Hematopoietic multipotent progenitor cell treated with erythropoietin and hydrocortisone succinate and interleukin-3 and kit ligand, for 17 days (in vitro differentiated cells): ENCODE measurements at regions not wholly inside any gene's neighbourhood (a gene's known extent, or its start where the extent isn't known, plus 50 kb on each side); places are given as distances from the start of the nearest gene placed in this dataset.

ENCODE experiments used
- DNase-seq: peaks from one replicate; pipeline ENCODE4 v3.0.0-alpha.2; 2015; ENCODE audit warnings: low spot score

DNA sequence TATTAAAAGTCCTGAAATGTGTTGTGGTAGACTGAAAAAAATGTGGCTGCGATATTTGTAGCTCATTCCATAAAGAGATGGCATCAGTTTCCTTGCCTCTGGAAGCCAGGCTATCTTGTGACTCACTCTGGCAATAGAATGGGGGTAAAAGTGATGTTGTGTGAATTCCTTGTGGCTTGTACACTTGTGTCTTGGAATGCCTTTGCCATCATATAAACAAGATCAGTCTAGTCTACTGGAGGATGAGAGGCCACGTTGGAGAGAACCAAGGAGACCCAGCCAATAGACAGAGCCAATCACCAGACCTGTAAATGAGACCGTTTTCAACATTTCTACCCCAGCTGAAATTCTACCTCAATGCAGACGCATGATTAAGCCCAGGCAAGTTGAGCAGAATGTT is 254.1 kb downstream of the TRIB2 start:
- DNase-seq: no peak

DNA sequence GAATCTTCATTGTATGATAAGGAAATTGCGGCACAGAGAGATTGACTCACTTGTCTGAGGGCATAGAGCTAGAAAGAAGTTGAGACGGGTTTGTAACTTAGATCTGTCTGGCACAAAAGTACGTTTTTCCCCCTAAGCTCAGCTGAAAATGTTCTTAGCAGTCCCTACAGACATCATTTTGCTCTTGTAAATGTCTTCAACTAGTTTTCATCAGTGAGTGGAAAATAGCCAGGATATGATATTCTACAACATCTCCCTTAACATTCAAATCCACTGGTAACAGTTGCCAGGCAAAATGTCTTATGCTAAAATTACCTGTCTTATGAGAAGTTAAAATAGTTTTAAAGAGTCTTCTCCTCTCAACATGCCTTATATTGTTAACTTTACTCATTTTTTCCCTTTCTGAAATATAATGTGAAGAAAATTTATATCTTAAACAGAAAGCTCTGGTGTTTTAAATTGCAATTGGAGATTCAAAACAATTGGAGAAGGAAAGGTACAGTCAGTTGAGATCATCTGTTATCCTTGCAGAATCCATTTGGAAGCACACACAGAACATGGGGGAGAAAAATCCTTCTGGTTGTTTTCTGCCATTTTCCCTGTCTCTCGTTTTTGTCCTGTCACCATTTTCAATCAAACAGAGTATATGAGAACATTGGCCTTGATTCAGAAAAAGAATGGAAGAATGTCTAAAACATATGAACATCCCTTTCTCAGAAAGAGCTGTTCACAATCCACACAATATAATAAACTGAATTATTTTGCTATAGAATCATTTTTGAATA is 255.0 kb downstream of the TRIB2 start:
- no peak for DNase-seq

- DNase-seq: no peak
Observed at GRCh38 chr2:12978066-12978835, 261.5 kb downstream of the TRIB2 start.

- no peak for DNase-seq
Observed at GRCh38 chr2:12979066-12979465, 262.3 kb downstream of the TRIB2 start.

DNA sequence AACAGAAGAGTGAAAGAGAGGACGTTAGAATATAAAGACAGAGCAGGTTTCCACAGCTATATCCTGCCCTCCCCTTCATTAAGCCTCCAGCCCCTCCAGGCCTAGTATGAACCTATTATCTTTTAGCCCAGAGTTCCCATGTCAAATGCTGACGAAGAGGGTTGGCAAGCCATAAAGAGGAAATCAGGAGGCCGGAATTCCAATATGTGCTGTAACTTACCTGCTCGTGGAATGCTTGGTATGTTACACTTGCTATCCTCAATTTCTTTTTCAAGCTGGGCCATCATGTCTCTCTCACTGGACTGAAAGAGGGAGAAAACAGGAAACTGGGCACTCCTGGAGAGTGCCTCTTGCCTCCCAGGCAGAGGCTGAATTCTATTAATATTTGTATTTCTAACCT is 264.1 kb downstream of the TRIB2 start:
- no peak for DNase-seq

- DNase-seq: no peak
Observed at GRCh38 chr2:12982149-12982584, 265.4 kb downstream of the TRIB2 start.

GRCh38 chr2:12987246-12987645 is 270.5 kb downstream of the TRIB2 start:
- no peak for DNase-seq

- DNase-seq: no peak
Observed at GRCh38 chr2:12988279-12988678, 271.5 kb downstream of the TRIB2 start.

- no peak for DNase-seq
Observed at GRCh38 chr2:12990523-12990922, 273.8 kb downstream of the TRIB2 start.

- no peak for DNase-seq
Observed at GRCh38 chr2:12998685-12999084, 281.9 kb downstream of the TRIB2 start.

DNA sequence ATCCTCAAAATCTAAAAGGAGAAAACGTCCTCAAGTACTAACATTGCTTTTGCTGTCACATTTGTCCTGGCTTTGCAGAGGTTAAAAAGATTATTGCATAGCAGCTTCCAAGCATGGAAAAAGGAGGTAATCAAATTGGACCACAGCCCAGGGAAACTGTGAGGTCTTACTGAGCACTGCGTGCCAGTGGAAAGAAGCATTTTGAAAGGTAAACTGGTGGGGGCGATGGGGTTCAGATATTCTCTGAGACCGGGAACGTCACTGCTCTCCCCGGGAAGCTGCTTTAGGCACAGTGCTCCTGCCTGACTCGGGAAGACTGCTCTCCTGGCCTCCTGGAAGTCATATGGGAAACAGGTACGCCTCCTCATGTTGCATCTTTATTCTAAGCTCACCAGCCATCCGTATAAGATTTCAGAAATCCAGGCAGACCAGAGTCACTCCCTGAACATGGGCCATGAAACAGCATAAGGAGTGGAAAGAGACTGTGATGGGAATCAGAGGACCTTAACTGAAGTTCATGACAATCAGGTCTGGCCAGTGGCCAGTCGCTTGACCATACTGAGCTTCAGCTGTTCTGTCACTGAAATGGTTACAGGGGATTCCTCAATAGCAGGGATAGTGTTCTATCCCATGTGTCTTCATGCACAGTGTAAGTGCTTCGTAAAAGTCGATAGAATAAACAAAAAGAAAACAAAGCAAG is 284.1 kb downstream of the TRIB2 start:
- DNase-seq: no peak

DNA sequence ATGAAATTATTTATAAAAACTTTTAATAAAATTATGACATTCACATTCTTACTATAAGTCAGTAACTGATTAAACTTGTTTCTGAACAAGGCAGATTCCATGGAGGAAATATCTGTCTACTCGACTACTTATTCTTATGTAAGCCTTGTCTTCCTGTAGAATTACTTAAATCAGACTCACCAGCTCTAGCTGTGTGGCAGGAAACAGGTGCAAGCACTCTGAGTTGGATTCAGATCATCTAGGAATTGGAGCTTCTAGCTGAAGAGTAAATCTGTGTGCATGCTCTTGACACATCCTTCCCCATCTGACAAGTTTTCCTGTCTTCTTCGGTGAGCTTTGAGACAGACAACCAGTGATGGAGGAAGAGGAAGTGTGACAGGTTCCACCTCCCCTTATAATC is 284.7 kb downstream of the TRIB2 start:
- DNase-seq: no peak

DNA sequence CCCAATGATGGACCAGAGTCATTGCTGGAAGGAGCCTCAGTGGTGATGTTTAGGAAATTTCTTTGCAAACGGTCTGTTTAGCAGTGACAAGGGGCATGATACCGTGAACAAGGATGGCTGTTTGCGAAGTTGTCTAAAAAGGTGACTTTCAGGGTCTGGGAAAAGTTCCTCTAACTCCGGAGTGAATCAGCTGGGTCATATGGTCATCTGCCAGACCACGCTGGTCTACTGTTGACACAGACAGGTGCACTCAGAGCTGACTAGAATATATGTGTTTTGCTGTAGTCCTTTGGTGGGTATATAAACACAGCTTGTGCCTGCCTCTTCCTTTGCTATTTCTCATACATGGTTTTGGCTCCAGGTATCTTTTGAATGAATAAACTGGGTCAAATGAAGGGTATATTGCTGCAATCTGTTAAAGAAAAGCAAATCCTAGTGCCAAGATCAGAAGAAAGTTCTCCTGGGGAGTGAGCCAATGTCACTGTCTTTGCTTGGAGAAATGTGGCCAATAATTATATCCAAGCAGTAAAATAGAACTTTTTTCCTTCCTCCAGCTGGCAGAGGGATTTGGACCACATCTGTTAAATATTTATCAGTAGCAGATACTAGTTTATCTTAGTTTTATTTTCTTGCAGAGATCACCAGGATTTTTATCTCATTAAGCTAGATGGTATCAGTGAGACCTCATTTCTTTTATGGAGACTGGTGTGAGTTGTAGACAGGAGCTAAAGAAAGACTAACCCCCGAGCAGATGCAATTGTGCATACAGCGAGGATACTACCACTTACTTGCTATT is 286.0 kb downstream of the TRIB2 start:
- no peak for DNase-seq

GRCh38 chr2:13003500-13003899 is 286.8 kb downstream of the TRIB2 start:
- no peak for DNase-seq

DNA sequence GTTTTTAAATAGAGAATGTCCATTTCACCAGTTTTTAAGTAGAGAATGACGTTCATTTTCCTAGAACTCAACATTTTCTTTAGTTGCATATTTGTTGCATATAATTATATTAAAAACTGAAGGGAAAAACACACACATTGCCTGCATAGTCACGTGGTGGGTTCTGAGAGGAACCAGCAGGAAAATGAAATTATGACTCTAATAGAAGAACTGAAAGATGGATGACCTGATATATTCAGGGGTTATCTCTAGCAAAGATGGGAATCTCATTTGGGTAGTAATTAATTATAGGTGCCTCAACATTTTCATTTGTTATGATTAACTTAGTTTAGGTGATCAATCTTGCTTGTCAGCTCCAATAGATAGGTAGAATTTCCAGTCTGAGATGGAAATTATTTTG is 288.3 kb downstream of the TRIB2 start:
- DNase-seq: no peak

DNA sequence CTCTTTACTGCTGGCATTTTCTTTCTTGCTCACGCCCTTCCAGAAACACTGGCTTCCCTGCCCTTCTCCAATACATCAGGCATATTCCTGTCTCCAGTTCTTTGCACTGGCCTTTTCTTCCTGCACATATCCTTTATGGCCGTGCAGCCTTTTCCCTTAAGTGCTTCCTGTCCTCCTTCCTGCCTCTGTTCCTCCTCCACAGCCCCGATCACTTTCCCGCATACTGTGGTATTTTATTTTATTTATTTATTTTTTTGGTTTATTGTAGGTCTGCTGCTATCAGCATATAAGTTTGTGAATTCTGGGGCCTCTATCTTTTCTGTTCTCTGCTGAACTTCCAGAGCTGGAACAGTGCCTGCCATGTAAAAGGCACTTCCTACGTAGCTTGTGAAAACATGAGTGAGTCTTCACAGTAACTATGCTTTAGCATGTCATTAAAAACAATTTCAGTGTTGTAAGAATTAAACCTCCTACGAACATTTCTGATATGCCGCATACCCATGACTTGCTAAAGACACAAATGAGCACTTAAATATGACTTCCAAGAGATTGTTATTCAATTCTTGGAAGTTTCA is 289.1 kb downstream of the TRIB2 start:
- DNase-seq: no peak

DNA sequence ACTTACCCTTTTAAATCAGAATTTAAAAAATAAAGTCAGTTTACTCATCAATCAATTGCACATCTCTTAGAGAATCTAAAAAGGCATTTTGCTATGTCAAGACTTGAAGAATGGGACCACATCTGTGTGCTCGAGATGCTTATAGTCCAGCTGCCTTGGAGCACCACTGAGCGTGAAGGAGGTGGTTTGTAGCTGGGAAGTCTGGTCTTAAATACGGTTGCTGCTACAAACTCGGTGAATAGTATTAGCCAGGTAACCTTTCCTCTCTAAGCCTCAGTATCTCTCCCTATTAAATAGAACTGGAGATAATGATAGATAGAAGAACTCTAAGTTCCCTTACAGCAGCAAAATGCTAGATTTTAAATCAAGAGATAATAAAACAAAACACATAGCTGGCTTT is 289.7 kb downstream of the TRIB2 start:
- no peak for DNase-seq

GRCh38 chr2:13006829-13007717 is 290.3 kb downstream of the TRIB2 start:
- DNase-seq: peak; percentile 40

DNA sequence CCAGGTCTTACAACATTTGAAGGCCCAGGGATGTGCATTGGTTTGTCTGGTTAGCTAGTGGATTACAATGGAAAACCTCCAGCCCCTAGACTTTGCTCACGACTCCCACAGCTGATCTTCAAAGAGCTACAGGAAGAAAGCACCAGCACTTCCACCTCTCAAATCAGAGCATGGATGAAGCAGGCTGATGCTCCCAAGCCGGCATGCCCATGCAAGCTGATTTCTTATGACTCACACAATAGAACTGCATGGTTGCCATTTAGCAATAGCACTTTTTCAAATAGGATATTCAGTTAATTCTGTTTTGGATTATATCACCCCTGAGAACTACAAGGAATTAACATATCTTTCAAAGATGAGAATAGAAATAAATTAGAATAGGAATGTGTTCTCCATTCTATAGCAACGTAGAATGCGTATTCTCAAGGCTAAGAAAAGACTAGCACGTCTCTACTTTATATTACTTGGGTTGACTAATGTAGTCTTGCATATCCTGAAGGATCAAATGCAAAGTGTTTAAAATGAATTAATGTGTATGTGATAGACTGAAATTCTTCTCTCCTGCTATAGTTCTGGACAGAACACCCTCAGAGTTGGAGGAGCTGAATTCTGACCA is 292.4 kb downstream of the TRIB2 start:
- no peak for DNase-seq

DNA sequence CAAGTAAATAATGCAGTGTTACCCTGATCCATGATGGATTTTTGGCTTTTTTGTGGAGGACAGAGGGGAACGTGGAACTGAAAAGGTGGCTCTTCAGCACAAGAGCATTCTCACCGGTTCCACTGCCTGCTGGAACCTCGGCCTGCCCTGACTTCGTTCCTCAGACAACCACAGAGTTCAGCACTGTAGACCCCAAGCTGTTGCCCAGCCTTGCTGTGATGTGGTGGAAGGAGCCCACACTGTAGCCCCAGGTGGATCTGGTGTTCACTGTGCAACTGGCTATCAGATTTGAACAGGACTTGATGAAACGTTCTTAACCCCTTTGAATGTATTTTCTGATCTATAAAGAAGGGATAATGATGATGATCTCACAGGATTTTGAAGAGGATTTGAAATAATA is 293.5 kb downstream of the TRIB2 start:
- no peak for DNase-seq
